Activated B cell treated with CpG ODN at 0.5 μM for 24 hours (primary cell): ENCODE measurements at regions not wholly inside any gene's neighbourhood (a gene's known extent, or its start where the extent isn't known, plus 50 kb on each side); places are given as distances from the start of the nearest gene placed in this dataset.

Experiments
- ATAC-seq: fragments of 200-7000 bp; cut with Tn5 transposase; one replicate; pipeline ENCODE4 v1.10.0; 2021; ENCODE audit warnings: low read depth, mild to moderate bottlenecking, moderate library complexity
- CTCF ChIA-PET: fragments of 350-600 bp; sonication (Branson Sonifier 250); formaldehyde crosslinking; loops from one replicate; lab custom pipeline; 2021; ENCODE audit warnings: antibody characterized with exemption; lab: Charles Lee
- POLR2A ChIA-PET: fragments of 350-600 bp; sonication (Branson Sonifier 250); formaldehyde crosslinking; loops from one replicate; lab custom pipeline; 2021; ENCODE audit warnings: antibody characterized with exemption; lab: Charles Lee
- DNase-seq: peaks from one replicate; pipeline ENCODE4 v3.0.0; 2022
- H3K27ac Mint-ChIP-seq: one replicate; pipeline ENCODE4 v1.8.0; 2020; ENCODE audit warnings: mixed read lengths
- H3K27me3 Mint-ChIP-seq: one replicate; pipeline ENCODE4 v1.8.0; 2021; ENCODE audit warnings: mixed read lengths
- H3K36me3 Mint-ChIP-seq: one replicate; pipeline ENCODE4 v1.8.0; 2021; ENCODE audit warnings: low read depth, mixed read lengths
- H3K4me1 Mint-ChIP-seq: one replicate; pipeline ENCODE4 v1.8.0; 2021; ENCODE audit warnings: mixed read lengths
- H3K4me3 Mint-ChIP-seq: one replicate; pipeline ENCODE4 v1.8.0; 2020; ENCODE audit warnings: mild to moderate bottlenecking, mixed read lengths
- H3K9me3 Mint-ChIP-seq: one replicate; pipeline ENCODE4 v1.8.0; 2020; ENCODE audit warnings: mixed read lengths
- CTCF ChIP-seq: fragments of 200-600 bp; IDR thresholded peaks from one replicate; pipeline ENCODE4 v1.8.0; 2022; ENCODE audit warnings: antibody characterized with exemption, mild to moderate bottlenecking
- intact Hi-C: fragments of 100-400 bp; cut with micrococcal nuclease; formaldehyde crosslinking; loops from one replicate; pipeline ENCODE4 v1.15.1; 2024

- intact Hi-C loops = no loop called here
- no peak overlapping the region for H3K4me3 Mint-ChIP-seq
- DNase-seq = no peak
- no peaks in the 10 kb centered on the region for H3K27me3 Mint-ChIP-seq
- no peak overlapping the region for H3K27ac Mint-ChIP-seq
- H3K36me3 Mint-ChIP-seq = peaks cover 50% of the 10 kb centered on the region
- POLR2A ChIA-PET = interaction anchor here (0.7 kb wide), 1 partner anchor 13 kb away, joined by 3 read pairs; no protein-coding TSS in a partner anchor
- H3K9me3 Mint-ChIP-seq = peaks cover 4% of the 10 kb centered on the region
- ATAC-seq = no peak
- no peaks in the 10 kb centered on the region for H3K4me1 Mint-ChIP-seq
- CTCF ChIA-PET = no interaction called here
- TF ChIP-seq CTCF = no peak
Observed at GRCh38 chr22:25482091-25482760, 82.2 kb upstream of the GRK3 start.

GRCh38 chr22:25482868-25483639 lies 81.4 kb upstream of the GRK3 start:
- ATAC-seq (no peak), DNase-seq (no peak)
- Mint-ChIP-seq H3K27me3 (no peaks in the 10 kb centered on the region), H3K4me1 (no peaks in the 10 kb centered on the region), H3K9me3 (peaks cover 4% of the 10 kb centered on the region), H3K27ac (no peak overlapping the region), H3K4me3 (no peak overlapping the region), H3K36me3 (peaks cover 46% of the 10 kb centered on the region)
- TF ChIP-seq CTCF = no peak
- CTCF ChIA-PET = no interaction called here
- POLR2A ChIA-PET = interaction anchor here (0.7 kb wide), 1 partner anchor 12 kb away, joined by 3 read pairs; no protein-coding TSS in a partner anchor
- intact Hi-C loops = no loop called here

DNA sequence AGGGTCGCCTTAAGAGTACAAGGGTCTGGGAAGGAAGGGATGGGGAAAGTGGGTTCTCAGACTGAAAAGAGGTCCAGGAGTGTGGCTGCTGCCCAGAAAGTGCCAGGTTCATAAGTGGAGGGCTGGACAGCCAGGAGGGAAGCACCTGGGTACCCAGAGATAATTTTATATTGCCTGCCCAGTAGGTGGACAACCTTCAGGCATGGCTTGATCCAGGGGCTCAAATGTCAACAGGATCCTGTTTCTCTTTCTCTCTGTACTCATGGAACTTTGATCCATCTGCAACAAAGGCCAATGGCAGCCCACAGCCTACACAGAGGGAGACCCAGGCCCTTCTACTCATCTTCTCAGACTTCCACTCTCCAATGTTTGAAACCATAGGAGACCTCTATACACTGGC lies 80.5 kb upstream of the GRK3 start:
- ATAC-seq = no peak
- no peaks in the 10 kb centered on the region for H3K27me3 Mint-ChIP-seq
- CTCF ChIA-PET = no interaction called here
- intact Hi-C loops = no loop called here
- H3K4me1 Mint-ChIP-seq = no peaks in the 10 kb centered on the region
- no peak overlapping the region for H3K27ac Mint-ChIP-seq
- H3K36me3 Mint-ChIP-seq = peaks cover 46% of the 10 kb centered on the region
- DNase-seq = no peak
- H3K4me3 Mint-ChIP-seq = no peak overlapping the region
- TF ChIP-seq CTCF = no peak
- POLR2A ChIA-PET = no interaction called here
- peaks cover 4% of the 10 kb centered on the region for H3K9me3 Mint-ChIP-seq

GRCh38 chr22:25484521-25485315 lies 79.8 kb upstream of the GRK3 start:
- intact Hi-C loops = no loop called here
- DNase-seq (no peak), ATAC-seq (no peak)
- no peak overlapping the region for H3K4me3 Mint-ChIP-seq
- no peaks in the 10 kb centered on the region for H3K4me1 Mint-ChIP-seq
- CTCF ChIA-PET = no interaction called here
- H3K27ac Mint-ChIP-seq = no peak overlapping the region
- peaks cover 52% of the 10 kb centered on the region for H3K36me3 Mint-ChIP-seq
- peaks cover 5% of the 10 kb centered on the region for H3K9me3 Mint-ChIP-seq
- TF ChIP-seq CTCF = no peak
- no peaks in the 10 kb centered on the region for H3K27me3 Mint-ChIP-seq
- POLR2A ChIA-PET = no interaction called here
